Calu3 (cell line): ENCODE measurements at regions not wholly inside any gene's neighbourhood (a gene's known extent, or its start where the extent isn't known, plus 50 kb on each side); places are given as distances from the start of the nearest gene placed in this dataset.

Experiments
- BruUV-seq: library from RNA; stranded (reverse); fragments of 400-500 nt; replicated peaks from 2 replicates; lab custom pipeline; 2021; lab: Mats Ljungman, UMichigan
- CTCF ChIA-PET: fragments of 300-600 bp; sonication (Branson Sonifier 250); formaldehyde crosslinking; loops from one replicate; lab custom pipeline; 2022; ENCODE audit warnings: antibody characterized with exemption; lab: Charles Lee
- DNase-seq: peaks from one replicate; pipeline ENCODE4 v3.0.0; 2022
- H3K27ac Mint-ChIP-seq: one replicate; pipeline ENCODE4 v1.8.0; 2022; ENCODE audit warnings: mixed read lengths; ENCODE audit not compliant: unreplicated experiment
- H3K27me3 Mint-ChIP-seq: one replicate; pipeline ENCODE4 v1.8.0; 2022; ENCODE audit warnings: mixed read lengths; ENCODE audit not compliant: unreplicated experiment
- H3K36me3 Mint-ChIP-seq: one replicate; pipeline ENCODE4 v1.8.0; 2022; ENCODE audit warnings: mild to moderate bottlenecking, moderate library complexity, mixed read lengths; ENCODE audit not compliant: insufficient read depth, unreplicated experiment
- H3K4me1 Mint-ChIP-seq: one replicate; pipeline ENCODE4 v1.8.0; 2022; ENCODE audit warnings: mild to moderate bottlenecking, low read depth, mixed read lengths; ENCODE audit not compliant: unreplicated experiment
- H3K4me3 Mint-ChIP-seq: one replicate; pipeline ENCODE4 v1.8.0; 2022; ENCODE audit warnings: mild to moderate bottlenecking, low read depth, moderate library complexity, mixed read lengths; ENCODE audit not compliant: unreplicated experiment
- H3K9me3 Mint-ChIP-seq: one replicate; pipeline ENCODE4 v1.8.0; 2022; ENCODE audit warnings: low read depth, mixed read lengths; ENCODE audit not compliant: unreplicated experiment
- intact Hi-C: fragments of 100-400 bp; cut with micrococcal nuclease; formaldehyde crosslinking; loops from one replicate; pipeline ENCODE4 v1.10.0; 2022; ENCODE audit not compliant: unreplicated experiment
- TF ChIP-seq, protein P1 (sequence below): fragments of 200-600 bp; IDR thresholded peaks from one replicate; pipeline ENCODE4 v1.8.0; 2022; ENCODE audit warnings: antibody characterized with exemption; ENCODE audit not compliant: unreplicated experiment

DNA sequence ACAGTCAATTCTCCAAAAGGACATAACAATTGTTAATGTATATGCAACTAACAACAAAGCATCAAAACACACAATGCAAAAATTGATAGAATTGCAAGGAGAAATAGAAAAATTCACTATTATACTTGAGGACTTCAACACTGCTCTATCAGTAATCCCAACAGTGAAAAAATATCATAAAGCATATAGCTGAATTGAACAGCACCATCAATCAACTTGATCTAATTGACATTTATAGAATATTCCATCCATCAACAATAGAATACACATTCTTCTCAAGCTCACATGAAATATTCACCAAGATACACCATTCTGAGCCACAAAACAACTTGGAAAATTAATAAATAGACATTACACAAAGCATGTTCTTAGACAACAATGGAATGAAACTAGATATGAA, 60.1 kb upstream of the ASXL3 start:
- peaks cover 7% of the 10 kb centered on the region for H3K9me3 Mint-ChIP-seq
- CTCF ChIA-PET: no interaction called here
- no peaks in the 10 kb centered on the region for H3K27me3 Mint-ChIP-seq
- DNase-seq: no peak
- H3K4me3 Mint-ChIP-seq: no peak overlapping the region
- intact Hi-C loops: no loop called here
- BruUV-seq: no TSS peak
- H3K4me1 Mint-ChIP-seq: no peaks in the 10 kb centered on the region
- no peak overlapping the region for H3K27ac Mint-ChIP-seq
- no peaks in the 10 kb centered on the region for H3K36me3 Mint-ChIP-seq
- TF ChIP-seq, protein P1, sequence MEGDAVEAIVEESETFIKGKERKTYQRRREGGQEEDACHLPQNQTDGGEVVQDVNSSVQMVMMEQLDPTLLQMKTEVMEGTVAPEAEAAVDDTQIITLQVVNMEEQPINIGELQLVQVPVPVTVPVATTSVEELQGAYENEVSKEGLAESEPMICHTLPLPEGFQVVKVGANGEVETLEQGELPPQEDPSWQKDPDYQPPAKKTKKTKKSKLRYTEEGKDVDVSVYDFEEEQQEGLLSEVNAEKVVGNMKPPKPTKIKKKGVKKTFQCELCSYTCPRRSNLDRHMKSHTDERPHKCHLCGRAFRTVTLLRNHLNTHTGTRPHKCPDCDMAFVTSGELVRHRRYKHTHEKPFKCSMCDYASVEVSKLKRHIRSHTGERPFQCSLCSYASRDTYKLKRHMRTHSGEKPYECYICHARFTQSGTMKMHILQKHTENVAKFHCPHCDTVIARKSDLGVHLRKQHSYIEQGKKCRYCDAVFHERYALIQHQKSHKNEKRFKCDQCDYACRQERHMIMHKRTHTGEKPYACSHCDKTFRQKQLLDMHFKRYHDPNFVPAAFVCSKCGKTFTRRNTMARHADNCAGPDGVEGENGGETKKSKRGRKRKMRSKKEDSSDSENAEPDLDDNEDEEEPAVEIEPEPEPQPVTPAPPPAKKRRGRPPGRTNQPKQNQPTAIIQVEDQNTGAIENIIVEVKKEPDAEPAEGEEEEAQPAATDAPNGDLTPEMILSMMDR: no peak

DNA sequence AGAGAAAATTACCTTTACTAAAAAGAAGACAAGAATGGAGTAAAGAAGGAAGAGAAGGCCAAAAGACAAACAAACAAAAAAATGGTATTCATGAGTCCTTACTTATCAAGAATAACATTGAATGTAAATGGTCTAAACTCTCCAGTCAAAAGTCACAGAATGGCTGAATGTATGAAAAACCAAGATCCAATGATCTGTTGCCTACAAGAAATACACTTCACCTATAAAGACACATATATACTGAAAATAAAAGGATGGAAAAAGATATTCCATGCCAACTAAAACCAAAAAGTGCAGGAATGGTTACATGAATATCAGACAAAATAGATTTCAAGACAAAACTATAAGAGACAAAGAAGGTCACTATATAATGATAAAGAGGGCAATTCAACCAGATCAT, 65.0 kb upstream of the ASXL3 start:
- DNase-seq: no peak
- Mint-ChIP-seq H3K4me3 (no peak overlapping the region), H3K36me3 (no peaks in the 10 kb centered on the region), H3K4me1 (no peaks in the 10 kb centered on the region), H3K27ac (no peak overlapping the region), H3K27me3 (no peaks in the 10 kb centered on the region), H3K9me3 (peaks cover 9% of the 10 kb centered on the region)
- BruUV-seq: no TSS peak
- intact Hi-C loops: no loop called here
- CTCF ChIA-PET: no interaction called here
- TF ChIP-seq, protein P1: no peak

DNA sequence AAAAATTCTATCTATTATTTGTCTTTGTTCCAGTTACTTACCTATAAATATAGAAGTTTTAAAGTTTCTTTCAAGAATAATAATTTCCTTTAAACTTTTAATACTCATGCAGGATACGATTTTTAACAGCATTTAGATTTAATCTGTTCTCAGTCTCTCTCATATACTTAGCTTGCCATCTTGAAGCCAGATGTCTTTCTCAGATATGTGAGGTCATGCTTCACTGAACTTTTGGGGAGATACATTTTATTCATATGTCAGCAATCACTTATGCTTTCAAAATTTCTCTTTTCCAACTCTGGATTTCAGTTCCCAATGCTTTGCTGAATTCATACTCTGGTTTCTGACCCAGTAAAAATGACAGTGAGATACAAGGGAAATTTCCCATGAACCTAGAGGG, 66.5 kb upstream of the CCDC178 start:
- no peaks in the 10 kb centered on the region for H3K9me3 Mint-ChIP-seq
- H3K4me1 Mint-ChIP-seq: no peaks in the 10 kb centered on the region
- no TSS peak for BruUV-seq
- CTCF ChIA-PET: no interaction called here
- no peaks in the 10 kb centered on the region for H3K27me3 Mint-ChIP-seq
- no peaks in the 10 kb centered on the region for H3K36me3 Mint-ChIP-seq
- H3K27ac Mint-ChIP-seq: no peak overlapping the region
- TF ChIP-seq, protein P1: no peak
- DNase-seq: no peak
- no peak overlapping the region for H3K4me3 Mint-ChIP-seq
- intact Hi-C loops: no loop called here

DNA sequence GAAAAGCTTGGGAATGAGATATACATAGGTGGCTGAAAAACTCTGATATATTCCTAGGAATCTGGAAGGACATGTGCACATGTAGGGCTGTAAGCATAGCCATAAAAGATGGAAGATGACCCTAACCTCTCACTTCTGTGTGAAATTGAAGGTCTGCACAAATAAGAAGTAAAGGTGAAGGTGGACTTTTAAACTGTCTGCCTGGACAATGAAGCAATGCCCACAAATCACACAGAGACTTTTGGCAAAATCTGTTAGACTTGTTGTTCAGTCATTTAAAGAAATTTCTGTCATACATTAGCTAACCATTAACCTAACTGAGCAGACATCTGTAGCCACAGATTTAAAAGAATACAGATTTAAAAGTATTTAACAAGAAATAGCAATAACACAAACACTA, 65.3 kb upstream of the CCDC178 start:
- no TSS peak for BruUV-seq
- intact Hi-C loops: no loop called here
- CTCF ChIA-PET: no interaction called here

More for the DNA sequence above, 65.3 kb upstream of the CCDC178 start:
- H3K9me3 Mint-ChIP-seq: no peaks in the 10 kb centered on the region
- H3K36me3 Mint-ChIP-seq: no peaks in the 10 kb centered on the region
- no peak overlapping the region for H3K4me3 Mint-ChIP-seq
- no peak overlapping the region for H3K27ac Mint-ChIP-seq
- DNase-seq: no peak
- H3K4me1 Mint-ChIP-seq: no peaks in the 10 kb centered on the region
- H3K27me3 Mint-ChIP-seq: no peaks in the 10 kb centered on the region
- TF ChIP-seq, protein P1: no peak
